Panc1 (cell line): ENCODE measurements at regions not wholly inside any gene's neighbourhood (a gene's known extent, or its start where the extent isn't known, plus 50 kb on each side); places are given as distances from the start of the nearest gene placed in this dataset.

ENCODE experiments used
- ATAC-seq: fragments of 200-7000 bp; cut with Tn5 transposase; 2 replicates; pipeline ENCODE4 v1.9.1; 2020; ENCODE audit warnings: mild to moderate bottlenecking, moderate library complexity
- BruUV-seq: library from RNA; stranded (reverse); fragments of 400-500 nt; replicated peaks from 2 replicates; lab custom pipeline; 2021; lab: Mats Ljungman, UMichigan
- CTCF ChIA-PET: fragments of 300-600 bp; sonication (Branson Sonifier 250); formaldehyde crosslinking; loops from one replicate; lab custom pipeline; 2022; ENCODE audit warnings: antibody characterized with exemption; lab: Charles Lee
- POLR2A ChIA-PET: fragments of 300-600 bp; sonication (Branson Sonifier 250); formaldehyde crosslinking; loops from one replicate; lab custom pipeline; 2022; ENCODE audit warnings: antibody characterized with exemption; lab: Charles Lee
- DNase-seq: peaks from one replicate; pipeline ENCODE4 v3.0.0-alpha.2; 2010; ENCODE audit warnings: low read depth, low spot score
- H3K27ac ChIP-seq: 2 replicates; pipeline ENCODE4 v1.5.1; 2011; ENCODE audit warnings: mild to moderate bottlenecking, low read length, inconsistent platforms
- H3K27me3 ChIP-seq: fragments of 200-500 bp; sonication (Bioruptor generic); 2 replicates; pipeline ENCODE4 v1.6.0; 2014; ENCODE audit warnings: low read length, inconsistent platforms; ENCODE audit not compliant: control insufficient read depth, insufficient read depth
- H3K36me3 ChIP-seq: fragments of 200-500 bp; sonication (Bioruptor generic); 2 replicates; pipeline ENCODE4 v1.5.1; 2014; ENCODE audit warnings: inconsistent platforms, mild to moderate bottlenecking, low read length, moderate library complexity; ENCODE audit not compliant: control insufficient read depth, insufficient read depth
- H3K4me1 ChIP-seq: 2 replicates; pipeline ENCODE4 v1.5.1; 2011; ENCODE audit warnings: inconsistent platforms, mild to moderate bottlenecking, low read length, moderate library complexity; ENCODE audit not compliant: control insufficient read depth, insufficient read depth
- H3K4me3 ChIP-seq, 2 experiments: 2 replicates each; pipeline ENCODE4 v1.5.1; 2011 to 2012; ENCODE audit warnings: low read depth in 2 of 2, low read length in 2 of 2, mild to moderate bottlenecking in 2 of 2, inconsistent platforms in 1 of 2, moderate library complexity in 1 of 2
- H3K9me3 ChIP-seq: fragments of 200-500 bp; sonication (Bioruptor generic); 2 replicates; pipeline ENCODE4 v1.5.1; 2014; ENCODE audit warnings: low read depth, mild to moderate bottlenecking, inconsistent platforms, low read length, moderate library complexity; ENCODE audit not compliant: control insufficient read depth, insufficient read depth
- CTCF ChIP-seq: fragments of 450-650 bp; IDR thresholded peaks from 2 replicates; pipeline ENCODE4 v1.5.1; 2017; ENCODE audit warnings: mild to moderate bottlenecking
- POLR2AphosphoS5 ChIP-seq: IDR thresholded peaks from 2 replicates; pipeline ENCODE4 v1.6.1; 2012; ENCODE audit warnings: mild to moderate bottlenecking, low read depth, low read length, moderate library complexity
- SIN3A ChIP-seq: IDR thresholded peaks from 2 replicates; pipeline ENCODE4 v1.6.1; 2012; ENCODE audit warnings: low read depth, mild to moderate bottlenecking, low read length, moderate library complexity, borderline replicate concordance; ENCODE audit not compliant: insufficient read depth
- TCF7L2 ChIP-seq: IDR thresholded peaks from 2 replicates; pipeline ENCODE4 v1.6.1; 2011; ENCODE audit warnings: mild to moderate bottlenecking, low read depth, low read length, inconsistent platforms
- in situ Hi-C: cut with HindIII; loops from 2 replicates; pipeline ENCODE4 v1.10.0; 2016; ENCODE audit warnings: low sequenced_read_pairs, low pct_unique_long_range_greater_than_20kb
- intact Hi-C: fragments of 100-400 bp; cut with micrococcal nuclease; formaldehyde crosslinking; loops from one replicate; pipeline ENCODE4 v1.10.0; 2022; ENCODE audit not compliant: unreplicated experiment
- TF ChIP-seq, protein P1 (sequence below), 2 experiments: IDR thresholded peaks; 2 replicates each; pipeline ENCODE4 v1.6.1; 2011 to 2012; ENCODE audit warnings: low read depth in 2 of 2, control low read depth in 1 of 2, low read length in 1 of 2, mild to moderate bottlenecking in 1 of 2, moderate library complexity in 1 of 2; ENCODE audit not compliant: insufficient read depth in 1 of 2

DNA sequence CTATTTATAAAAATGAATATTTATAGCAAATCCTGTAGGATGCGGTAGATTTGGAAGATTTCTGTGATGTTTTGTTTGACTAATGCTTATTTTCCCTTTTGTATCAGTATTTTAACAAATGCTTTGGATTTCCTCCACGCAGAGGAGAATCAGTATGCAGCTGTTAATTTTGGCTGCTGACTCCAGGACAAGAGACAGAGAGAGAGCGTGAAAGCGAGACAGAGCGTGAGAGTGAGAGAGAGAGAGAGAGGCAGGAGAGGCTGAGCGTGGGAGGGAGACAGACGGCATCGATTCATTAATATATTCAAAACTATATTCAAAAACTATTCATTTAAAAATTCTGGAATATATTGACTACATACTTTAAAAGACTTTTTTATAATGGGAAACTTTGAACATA lies 62.5 kb downstream of the RRM2 start:
- TF ChIP-seq, protein P1, sequence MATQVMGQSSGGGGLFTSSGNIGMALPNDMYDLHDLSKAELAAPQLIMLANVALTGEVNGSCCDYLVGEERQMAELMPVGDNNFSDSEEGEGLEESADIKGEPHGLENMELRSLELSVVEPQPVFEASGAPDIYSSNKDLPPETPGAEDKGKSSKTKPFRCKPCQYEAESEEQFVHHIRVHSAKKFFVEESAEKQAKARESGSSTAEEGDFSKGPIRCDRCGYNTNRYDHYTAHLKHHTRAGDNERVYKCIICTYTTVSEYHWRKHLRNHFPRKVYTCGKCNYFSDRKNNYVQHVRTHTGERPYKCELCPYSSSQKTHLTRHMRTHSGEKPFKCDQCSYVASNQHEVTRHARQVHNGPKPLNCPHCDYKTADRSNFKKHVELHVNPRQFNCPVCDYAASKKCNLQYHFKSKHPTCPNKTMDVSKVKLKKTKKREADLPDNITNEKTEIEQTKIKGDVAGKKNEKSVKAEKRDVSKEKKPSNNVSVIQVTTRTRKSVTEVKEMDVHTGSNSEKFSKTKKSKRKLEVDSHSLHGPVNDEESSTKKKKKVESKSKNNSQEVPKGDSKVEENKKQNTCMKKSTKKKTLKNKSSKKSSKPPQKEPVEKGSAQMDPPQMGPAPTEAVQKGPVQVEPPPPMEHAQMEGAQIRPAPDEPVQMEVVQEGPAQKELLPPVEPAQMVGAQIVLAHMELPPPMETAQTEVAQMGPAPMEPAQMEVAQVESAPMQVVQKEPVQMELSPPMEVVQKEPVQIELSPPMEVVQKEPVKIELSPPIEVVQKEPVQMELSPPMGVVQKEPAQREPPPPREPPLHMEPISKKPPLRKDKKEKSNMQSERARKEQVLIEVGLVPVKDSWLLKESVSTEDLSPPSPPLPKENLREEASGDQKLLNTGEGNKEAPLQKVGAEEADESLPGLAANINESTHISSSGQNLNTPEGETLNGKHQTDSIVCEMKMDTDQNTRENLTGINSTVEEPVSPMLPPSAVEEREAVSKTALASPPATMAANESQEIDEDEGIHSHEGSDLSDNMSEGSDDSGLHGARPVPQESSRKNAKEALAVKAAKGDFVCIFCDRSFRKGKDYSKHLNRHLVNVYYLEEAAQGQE (IDR thresholded peaks at IDR 0.05; ENCODE audit: insufficient read depth in 1 of 2, low read depth in 2 of 2, low read length in 1 of 2): no peak
- TF ChIP-seq TCF7L2 (no peak), CTCF (no peak), SIN3A (no peak), POLR2AphosphoS5 (no peak)

DNA sequence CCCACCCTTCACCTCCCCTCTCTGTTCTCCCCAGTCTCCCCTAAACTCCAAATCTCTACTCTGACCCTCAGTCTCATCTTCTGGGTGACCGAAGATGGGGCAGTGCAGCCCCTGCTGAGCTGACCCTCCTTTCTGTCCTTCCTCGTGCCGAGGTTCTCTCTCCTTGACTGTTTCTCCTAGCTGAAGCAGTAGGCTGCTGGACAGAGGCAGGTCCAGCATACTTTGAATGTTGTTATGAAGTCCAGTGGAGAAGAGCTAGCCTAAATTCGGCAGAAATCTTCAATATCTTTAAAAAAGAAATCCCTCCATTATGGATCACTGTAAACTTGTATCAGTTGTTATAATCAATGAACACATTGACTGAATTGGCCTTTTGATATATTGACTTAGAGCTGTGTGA lies 63.2 kb downstream of the RRM2 start:
- no peak for DNase-seq
- CTCF ChIA-PET: no interaction called here
- no peak overlapping the region for H3K4me3 ChIP-seq
- POLR2A ChIA-PET: no interaction called here
- no peak for ATAC-seq
- no peaks in the 10 kb centered on the region for H3K36me3 ChIP-seq
- TF ChIP-seq POLR2AphosphoS5 (no peak), CTCF (no peak)
- TF ChIP-seq, protein P1 (IDR thresholded peaks at IDR 0.05; ENCODE audit: insufficient read depth in 1 of 2, low read depth in 2 of 2, low read length in 1 of 2): 0 out of 4 replicates have a peak, but pooled peaks of 1 of the 2 experiments have one; percentile 66
- intact Hi-C loops (no loop called here), in situ Hi-C loops (no loop called here)
- H3K27me3 ChIP-seq: no peaks in the 10 kb centered on the region
- BruUV-seq: no TSS peak
- no peaks in the 10 kb centered on the region for H3K9me3 ChIP-seq
- H3K27ac ChIP-seq: no peak overlapping the region
- no peaks in the 10 kb centered on the region for H3K4me1 ChIP-seq

More for the DNA sequence above, 62.5 kb downstream of the RRM2 start:
- Histone ChIP-seq H3K4me3 (no peak overlapping the region), H3K36me3 (no peaks in the 10 kb centered on the region), H3K27ac (no peak overlapping the region), H3K27me3 (no peaks in the 10 kb centered on the region), H3K4me1 (no peaks in the 10 kb centered on the region), H3K9me3 (no peaks in the 10 kb centered on the region)
- intact Hi-C loops (no loop called here), in situ Hi-C loops (no loop called here)
- ATAC-seq (no peak), DNase-seq (no peak)
- ChIA-PET POLR2A (no interaction called here), CTCF (no interaction called here)
- no TSS peak for BruUV-seq
